Loucy (cell line): ENCODE measurements at regions not wholly inside any gene's neighbourhood (a gene's known extent, or its start where the extent isn't known, plus 50 kb on each side); places are given as distances from the start of the nearest gene placed in this dataset.

Experiments used
- EZH2phosphoT487 ChIP-seq: fragments of 200-600 bp; IDR thresholded peaks from 2 replicates; pipeline ENCODE4 v1.6.1; 2018; ENCODE audit warnings: antibody characterized with exemption, mild to moderate bottlenecking, moderate library complexity, borderline replicate concordance
- TF ChIP-seq, protein P1 (sequence below): fragments of 200-600 bp; sonication (generic); conservative IDR thresholded peaks from 2 replicates; pipeline ENCODE4 v1.5.1; 2014; ENCODE audit warnings: mild to moderate bottlenecking, antibody characterized with exemption, low read length

DNA sequence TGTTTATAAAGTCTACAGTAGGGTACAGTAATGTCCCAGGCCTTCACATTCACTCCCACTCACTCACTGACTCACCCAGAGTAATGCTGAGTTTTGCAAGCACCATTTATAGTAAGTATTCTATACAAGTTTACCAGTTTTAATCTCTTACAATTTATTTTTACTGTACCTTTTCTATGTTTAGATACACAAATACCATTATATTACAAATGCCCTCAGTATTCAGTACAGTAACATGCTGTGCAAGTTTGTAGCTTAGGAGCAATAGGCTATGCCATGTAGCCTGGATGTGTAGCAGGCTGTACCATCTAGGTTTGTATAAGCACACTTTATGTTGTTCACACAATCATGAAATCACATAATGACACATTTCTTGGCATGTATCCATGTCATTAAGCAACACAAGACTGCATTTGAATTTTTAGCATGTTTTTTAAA, 673.6 kb downstream of the CD109 start:
- TF ChIP-seq, protein P1, sequence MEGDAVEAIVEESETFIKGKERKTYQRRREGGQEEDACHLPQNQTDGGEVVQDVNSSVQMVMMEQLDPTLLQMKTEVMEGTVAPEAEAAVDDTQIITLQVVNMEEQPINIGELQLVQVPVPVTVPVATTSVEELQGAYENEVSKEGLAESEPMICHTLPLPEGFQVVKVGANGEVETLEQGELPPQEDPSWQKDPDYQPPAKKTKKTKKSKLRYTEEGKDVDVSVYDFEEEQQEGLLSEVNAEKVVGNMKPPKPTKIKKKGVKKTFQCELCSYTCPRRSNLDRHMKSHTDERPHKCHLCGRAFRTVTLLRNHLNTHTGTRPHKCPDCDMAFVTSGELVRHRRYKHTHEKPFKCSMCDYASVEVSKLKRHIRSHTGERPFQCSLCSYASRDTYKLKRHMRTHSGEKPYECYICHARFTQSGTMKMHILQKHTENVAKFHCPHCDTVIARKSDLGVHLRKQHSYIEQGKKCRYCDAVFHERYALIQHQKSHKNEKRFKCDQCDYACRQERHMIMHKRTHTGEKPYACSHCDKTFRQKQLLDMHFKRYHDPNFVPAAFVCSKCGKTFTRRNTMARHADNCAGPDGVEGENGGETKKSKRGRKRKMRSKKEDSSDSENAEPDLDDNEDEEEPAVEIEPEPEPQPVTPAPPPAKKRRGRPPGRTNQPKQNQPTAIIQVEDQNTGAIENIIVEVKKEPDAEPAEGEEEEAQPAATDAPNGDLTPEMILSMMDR, result no peak
- TF ChIP-seq EZH2phosphoT487, result no peak
